GM21529 (cell line): ENCODE measurements at regions not wholly inside any gene's neighbourhood (a gene's known extent, or its start where the extent isn't known, plus 50 kb on each side); places are given as distances from the start of the nearest gene placed in this dataset.

ENCODE experiments used
- ATAC-seq: cut with Tn5 transposase; IDR thresholded peaks from one replicate; pipeline ENCODE4 v1.9.1; 2021; ENCODE audit not compliant: unreplicated experiment

- no peak for ATAC-seq
Measured at GRCh38 chr9:89877051-89878002, 272.5 kb downstream of the GADD45G start.

GRCh38 chr9:89878003-89878411, 273.2 kb downstream of the GADD45G start:
- ATAC-seq, result no peak

GRCh38 chr9:89878687-89879086, 273.9 kb downstream of the GADD45G start:
- ATAC-seq, result no peak

GRCh38 chr9:89879276-89879675, 274.5 kb downstream of the GADD45G start:
- no peak for ATAC-seq

- no peak for ATAC-seq
Measured at GRCh38 chr9:89879701-89880100, 274.9 kb downstream of the GADD45G start.

GRCh38 chr9:89880161-89880560, 275.3 kb downstream of the GADD45G start:
- no peak for ATAC-seq

- no peak for ATAC-seq
Measured at GRCh38 chr9:89880721-89881120, 275.9 kb downstream of the GADD45G start.

GRCh38 chr9:89881431-89881830, 276.6 kb downstream of the GADD45G start:
- no peak for ATAC-seq

GRCh38 chr9:89882930-89883361, 278.1 kb downstream of the GADD45G start:
- ATAC-seq, result no peak

GRCh38 chr9:89883401-89884341, 278.9 kb downstream of the GADD45G start:
- no peak for ATAC-seq

GRCh38 chr9:89884356-89885083, 279.7 kb downstream of the GADD45G start:
- ATAC-seq, result no peak

GRCh38 chr9:89885156-89885555, 280.3 kb downstream of the GADD45G start:
- no peak for ATAC-seq

- ATAC-seq, result no peak
Measured at GRCh38 chr9:89886281-89886700, 281.5 kb downstream of the GADD45G start.

GRCh38 chr9:89887286-89887685, 282.5 kb downstream of the GADD45G start:
- ATAC-seq, result no peak

- ATAC-seq, result no peak
Measured at GRCh38 chr9:89888233-89888632, 283.4 kb downstream of the GADD45G start.

- ATAC-seq, result no peak
Measured at GRCh38 chr9:89888677-89889076, 283.9 kb downstream of the GADD45G start.

GRCh38 chr9:89889865-89890264, 285.1 kb downstream of the GADD45G start:
- ATAC-seq, result no peak

GRCh38 chr9:89890326-89890980, 285.6 kb downstream of the GADD45G start:
- no peak for ATAC-seq

GRCh38 chr9:89891221-89891590, 286.4 kb downstream of the GADD45G start:
- ATAC-seq, result no peak

- no peak for ATAC-seq
Measured at GRCh38 chr9:89891591-89892304, 286.9 kb downstream of the GADD45G start.
